ENCODE measurements at regions not wholly inside any gene's neighbourhood (a gene's known extent, or its start where the extent isn't known, plus 50 kb on each side); places are given as distances from the start of the nearest gene placed in this dataset.

DNA sequence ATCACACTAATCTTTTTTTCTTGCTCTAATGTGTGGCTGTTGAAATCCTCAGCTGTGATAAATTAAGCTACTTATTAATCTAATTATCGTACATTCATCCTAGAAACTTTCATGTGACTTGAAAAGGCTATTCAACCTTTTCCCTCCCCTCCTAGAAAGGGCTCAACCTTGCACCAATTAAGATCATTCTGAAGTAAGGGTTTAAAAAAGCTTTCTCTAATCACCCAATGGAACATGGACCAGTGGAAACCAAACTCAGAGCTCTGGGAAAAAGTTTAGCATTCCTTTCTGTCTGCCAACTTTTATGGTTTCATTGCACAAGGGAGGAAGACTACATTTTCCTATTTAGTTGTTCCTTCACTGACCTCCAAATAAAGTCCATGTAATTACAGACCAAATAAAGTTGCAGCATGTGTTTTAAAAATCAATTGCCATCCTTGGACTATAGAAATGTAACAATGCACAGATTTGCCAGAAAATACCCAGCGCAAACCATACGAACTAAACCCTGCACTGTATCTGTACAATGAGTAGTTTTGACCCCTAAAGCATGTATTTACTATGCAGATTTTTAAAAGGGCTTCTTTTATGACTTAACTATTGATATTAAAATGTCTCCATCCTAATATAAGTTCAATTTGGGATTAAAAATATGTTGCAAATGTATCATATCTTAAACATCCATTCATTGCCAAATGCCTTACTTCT, 142.6 kb upstream of the OTX2 start:
- Histone ChIP-seq H3K4me1 (no peaks in the 10 kb centered on the region), H3K4me3 (no peak overlapping the region), H3K27me3 (no peaks in the 10 kb centered on the region), H3K9me3 (no peaks in the 10 kb centered on the region), H3K27ac (no peak overlapping the region), H3K36me3 (no peaks in the 10 kb centered on the region)
- DNase-seq (no peak), ATAC-seq (no peak)
- in situ Hi-C loops (cut with MboI; ENCODE audit: low sequenced_read_pairs in 4 of 4) (no loop called here), intact Hi-C loops (cut with DNase I; ENCODE audit: low total_unique reads) (no loop called here)
- no peak for TF ChIP-seq POLR2A (IDR thresholded peaks at IDR 0.05)
- TF ChIP-seq, protein P1, sequence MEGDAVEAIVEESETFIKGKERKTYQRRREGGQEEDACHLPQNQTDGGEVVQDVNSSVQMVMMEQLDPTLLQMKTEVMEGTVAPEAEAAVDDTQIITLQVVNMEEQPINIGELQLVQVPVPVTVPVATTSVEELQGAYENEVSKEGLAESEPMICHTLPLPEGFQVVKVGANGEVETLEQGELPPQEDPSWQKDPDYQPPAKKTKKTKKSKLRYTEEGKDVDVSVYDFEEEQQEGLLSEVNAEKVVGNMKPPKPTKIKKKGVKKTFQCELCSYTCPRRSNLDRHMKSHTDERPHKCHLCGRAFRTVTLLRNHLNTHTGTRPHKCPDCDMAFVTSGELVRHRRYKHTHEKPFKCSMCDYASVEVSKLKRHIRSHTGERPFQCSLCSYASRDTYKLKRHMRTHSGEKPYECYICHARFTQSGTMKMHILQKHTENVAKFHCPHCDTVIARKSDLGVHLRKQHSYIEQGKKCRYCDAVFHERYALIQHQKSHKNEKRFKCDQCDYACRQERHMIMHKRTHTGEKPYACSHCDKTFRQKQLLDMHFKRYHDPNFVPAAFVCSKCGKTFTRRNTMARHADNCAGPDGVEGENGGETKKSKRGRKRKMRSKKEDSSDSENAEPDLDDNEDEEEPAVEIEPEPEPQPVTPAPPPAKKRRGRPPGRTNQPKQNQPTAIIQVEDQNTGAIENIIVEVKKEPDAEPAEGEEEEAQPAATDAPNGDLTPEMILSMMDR (IDR thresholded peaks at IDR 0.05 in 4 of 5, conservative IDR thresholded peaks at IDR 0.05 in 1 of 5), result no peak

DNA sequence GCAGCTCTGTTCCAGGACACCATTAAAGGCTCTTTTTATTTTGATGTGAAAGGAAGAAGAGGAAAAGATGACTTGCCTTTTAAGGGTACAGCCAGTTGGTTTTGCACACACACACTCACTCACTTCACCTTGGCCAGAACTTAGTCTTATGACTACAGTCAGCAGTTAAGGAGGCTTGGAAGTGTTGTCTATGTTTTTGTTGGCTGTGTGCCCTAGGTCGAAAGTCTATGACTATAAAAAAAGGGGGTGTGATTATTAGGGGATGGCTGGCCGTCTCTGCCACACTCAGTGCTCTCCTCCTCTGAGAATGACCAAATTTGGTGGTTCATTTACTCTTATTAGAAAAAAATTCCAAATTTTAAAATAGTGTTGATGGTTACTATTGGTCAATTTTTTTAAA, 139.5 kb upstream of the OTX2 start:
- Histone ChIP-seq H3K4me1 (no peaks in the 10 kb centered on the region), H3K9me3 (no peaks in the 10 kb centered on the region), H3K27me3 (no peaks in the 10 kb centered on the region), H3K4me3 (no peak overlapping the region), H3K27ac (no peak overlapping the region), H3K36me3 (no peaks in the 10 kb centered on the region)
- intact Hi-C loops (cut with DNase I; ENCODE audit: low total_unique reads), result no loop called here
- in situ Hi-C loops (cut with MboI; ENCODE audit: low sequenced_read_pairs in 4 of 4), result no loop called here
- no peak for DNase-seq
- TF ChIP-seq, protein P1 (IDR thresholded peaks at IDR 0.05 in 4 of 5, conservative IDR thresholded peaks at IDR 0.05 in 1 of 5), result no peak
- TF ChIP-seq POLR2A (IDR thresholded peaks at IDR 0.05), result no peak
- no peak for ATAC-seq

- ATAC-seq, result no peak
- intact Hi-C loops (cut with DNase I; ENCODE audit: low total_unique reads), result no loop called here
- Histone ChIP-seq H3K4me1 (no peaks in the 10 kb centered on the region), H3K9me3 (no peaks in the 10 kb centered on the region), H3K27ac (no peak overlapping the region), H3K4me3 (no peak overlapping the region), H3K36me3 (no peaks in the 10 kb centered on the region), H3K27me3 (no peaks in the 10 kb centered on the region)
- in situ Hi-C loops (cut with MboI; ENCODE audit: low sequenced_read_pairs in 4 of 4), result no loop called here
- TF ChIP-seq POLR2A (IDR thresholded peaks at IDR 0.05), result no peak
- TF ChIP-seq, protein P1 (IDR thresholded peaks at IDR 0.05 in 4 of 5, conservative IDR thresholded peaks at IDR 0.05 in 1 of 5), result no peak
- DNase-seq, result no peak
These were observed 135.0 kb upstream of the OTX2 start for GRCh38 chr14:56945291-56945690.

DNA sequence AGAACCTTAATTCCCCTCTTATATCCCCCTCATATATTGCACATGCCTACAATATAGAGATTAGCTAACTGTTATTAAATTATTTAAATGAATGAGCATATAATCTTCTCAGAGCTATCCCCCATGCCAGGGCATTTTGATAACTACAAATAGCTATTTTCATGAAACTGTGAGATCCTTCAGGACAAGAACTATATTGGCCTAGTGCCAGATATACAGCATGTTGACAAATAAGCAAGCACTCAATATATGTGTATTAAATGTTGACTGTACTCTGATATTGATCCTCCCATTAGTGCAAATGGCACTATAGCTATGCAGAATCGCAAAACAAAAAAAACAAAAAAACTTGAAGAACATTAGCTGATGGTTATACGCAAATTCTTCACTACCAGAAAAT, 134.1 kb upstream of the OTX2 start:
- ATAC-seq, result no peak
- in situ Hi-C loops (cut with MboI; ENCODE audit: low sequenced_read_pairs in 4 of 4), result no loop called here
- intact Hi-C loops (cut with DNase I; ENCODE audit: low total_unique reads), result no loop called here

More for the DNA sequence above, 134.1 kb upstream of the OTX2 start:
- no peak for TF ChIP-seq POLR2A (IDR thresholded peaks at IDR 0.05)
- TF ChIP-seq, protein P1 (IDR thresholded peaks at IDR 0.05 in 4 of 5, conservative IDR thresholded peaks at IDR 0.05 in 1 of 5), result no peak
- DNase-seq, result no peak
- Histone ChIP-seq H3K27ac (no peak overlapping the region), H3K36me3 (no peaks in the 10 kb centered on the region), H3K4me1 (no peaks in the 10 kb centered on the region), H3K27me3 (no peaks in the 10 kb centered on the region), H3K4me3 (no peak overlapping the region), H3K9me3 (no peaks in the 10 kb centered on the region)

All from gastrocnemius medialis (tissue), 4 donors.